ENCODE measurements at regions not wholly inside any gene's neighbourhood (a gene's known extent, or its start where the extent isn't known, plus 50 kb on each side); places are given as distances from the start of the nearest gene placed in this dataset.

DNA sequence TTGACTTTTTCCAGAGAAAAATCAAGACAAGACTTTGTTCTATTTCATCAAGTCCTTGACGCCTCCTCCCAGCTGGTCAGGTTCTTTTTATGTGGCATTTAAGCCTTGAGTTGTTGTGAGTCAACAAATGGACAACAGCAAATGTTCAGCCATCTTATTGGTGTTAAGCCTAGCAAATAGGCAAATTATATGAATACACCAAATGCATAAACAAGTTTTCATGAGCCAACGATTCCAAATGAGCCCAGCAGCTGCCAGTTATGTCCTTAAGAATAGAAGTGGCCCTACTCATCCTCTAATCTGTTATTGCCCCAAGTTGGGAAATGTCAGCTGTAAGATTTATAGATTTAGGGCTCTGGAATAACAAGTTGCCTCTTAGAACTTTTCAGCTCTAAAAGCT is 312.0 kb downstream of the SOX4 start:
- no peak for DNase-seq (ENCODE audit: low spot score)
- no peak overlapping the region for H3K4me3 Mint-ChIP-seq
- H3K27me3 Mint-ChIP-seq (ENCODE audit: insufficient read depth) = peaks cover 13% of the 10 kb centered on the region
- intact Hi-C loops (cut with micrococcal nuclease) = no loop called here
- no peaks in the 10 kb centered on the region for H3K9me3 Mint-ChIP-seq
- H3K4me1 Mint-ChIP-seq (ENCODE audit: low read depth) = no peaks in the 10 kb centered on the region
- H3K27ac Mint-ChIP-seq = no peak overlapping the region
- H3K36me3 Mint-ChIP-seq (ENCODE audit: low read depth) = no peaks in the 10 kb centered on the region

DNA sequence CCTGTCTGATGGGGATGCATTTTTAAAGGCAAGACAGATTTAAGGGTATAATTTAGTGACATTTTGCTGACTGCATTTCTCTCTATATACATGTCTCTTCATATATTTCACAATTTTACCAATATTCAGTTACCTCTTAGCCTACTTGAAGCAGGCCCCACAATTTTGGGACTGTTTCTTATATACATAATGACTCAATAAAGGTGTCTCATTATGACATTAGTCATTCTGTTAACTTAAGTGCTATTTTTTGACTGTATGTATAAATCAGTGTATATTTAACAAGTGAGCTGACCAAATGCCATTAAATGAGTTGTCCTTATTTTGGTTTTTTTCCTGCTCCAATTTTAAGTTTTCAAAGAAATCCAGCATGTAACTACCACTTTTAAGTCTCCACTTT is 313.3 kb downstream of the SOX4 start:
- H3K36me3 Mint-ChIP-seq (ENCODE audit: low read depth) = no peaks in the 10 kb centered on the region

GRCh38 chr6:21907291-21907690 is 313.7 kb downstream of the SOX4 start:
- H3K27ac Mint-ChIP-seq = no peak overlapping the region

More for the DNA sequence above, 313.3 kb downstream of the SOX4 start:
- Mint-ChIP-seq H3K27ac (no peak overlapping the region), H3K27me3 (ENCODE audit: insufficient read depth) (peaks cover 15% of the 10 kb centered on the region), H3K9me3 (no peaks in the 10 kb centered on the region), H3K4me3 (no peak overlapping the region), H3K4me1 (ENCODE audit: low read depth) (no peaks in the 10 kb centered on the region)
- intact Hi-C loops (cut with micrococcal nuclease) = no loop called here
- DNase-seq (ENCODE audit: low spot score) = no peak

DNA sequence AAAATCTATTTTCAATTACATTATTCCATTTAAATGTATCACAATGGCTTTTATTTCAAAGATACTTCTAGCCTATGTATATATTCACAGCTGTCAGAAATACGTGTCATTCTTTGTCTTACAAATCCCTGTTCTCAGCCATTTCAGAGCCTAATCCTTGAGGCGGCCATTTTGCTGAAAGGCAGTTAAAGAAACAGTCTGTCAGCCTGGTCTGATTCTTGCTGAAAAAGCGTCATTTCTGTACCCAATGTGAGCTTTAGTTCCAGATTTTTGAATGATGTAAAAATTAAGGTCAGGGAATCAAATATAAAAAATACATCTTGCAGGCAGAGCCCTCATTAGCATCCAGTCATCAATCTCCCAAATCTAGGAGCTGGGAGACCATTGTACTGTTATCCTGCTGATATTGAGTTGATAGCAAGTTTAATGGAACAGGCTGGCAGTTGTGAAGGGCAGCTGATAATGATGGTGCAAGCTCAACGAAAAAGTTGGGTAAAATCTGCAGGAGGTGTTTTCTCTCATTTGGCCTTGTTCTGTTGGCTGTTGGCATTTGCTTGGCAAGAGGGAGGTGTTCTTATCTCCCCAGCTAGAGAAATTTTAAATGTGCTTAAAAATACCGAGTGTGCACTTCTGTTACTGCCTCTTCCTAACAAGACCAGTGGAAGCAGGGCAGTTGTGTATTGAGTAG is 314.8 kb downstream of the SOX4 start:
- Mint-ChIP-seq H3K27ac (no peak overlapping the region), H3K9me3 (no peaks in the 10 kb centered on the region), H3K4me3 (no peak overlapping the region), H3K4me1 (ENCODE audit: low read depth) (peaks cover 2% of the 10 kb centered on the region), H3K27me3 (ENCODE audit: insufficient read depth) (peaks cover 14% of the 10 kb centered on the region), H3K36me3 (ENCODE audit: low read depth) (no peaks in the 10 kb centered on the region)
- intact Hi-C loops (cut with micrococcal nuclease) = no loop called here
- DNase-seq (ENCODE audit: low spot score) = no peak

More at GRCh38 chr6:21907291-21907690, 313.7 kb downstream of the SOX4 start:
- intact Hi-C loops (cut with micrococcal nuclease) = no loop called here
- H3K4me3 Mint-ChIP-seq = no peak overlapping the region
- no peak for DNase-seq (ENCODE audit: low spot score)
- H3K27me3 Mint-ChIP-seq (ENCODE audit: insufficient read depth) = peaks cover 15% of the 10 kb centered on the region
- no peaks in the 10 kb centered on the region for H3K9me3 Mint-ChIP-seq
- no peaks in the 10 kb centered on the region for H3K4me1 Mint-ChIP-seq (ENCODE audit: low read depth)
- no peaks in the 10 kb centered on the region for H3K36me3 Mint-ChIP-seq (ENCODE audit: low read depth)

GRCh38 chr6:21909321-21909720 is 315.8 kb downstream of the SOX4 start:
- Mint-ChIP-seq H3K4me3 (no peak overlapping the region), H3K4me1 (ENCODE audit: low read depth) (peaks cover 12% of the 10 kb centered on the region), H3K36me3 (ENCODE audit: low read depth) (no peaks in the 10 kb centered on the region), H3K9me3 (no peaks in the 10 kb centered on the region), H3K27me3 (ENCODE audit: insufficient read depth) (peaks cover 13% of the 10 kb centered on the region), H3K27ac (no peak overlapping the region)
- no peak for DNase-seq (ENCODE audit: low spot score)
- intact Hi-C loops (cut with micrococcal nuclease) = no loop called here

DNA sequence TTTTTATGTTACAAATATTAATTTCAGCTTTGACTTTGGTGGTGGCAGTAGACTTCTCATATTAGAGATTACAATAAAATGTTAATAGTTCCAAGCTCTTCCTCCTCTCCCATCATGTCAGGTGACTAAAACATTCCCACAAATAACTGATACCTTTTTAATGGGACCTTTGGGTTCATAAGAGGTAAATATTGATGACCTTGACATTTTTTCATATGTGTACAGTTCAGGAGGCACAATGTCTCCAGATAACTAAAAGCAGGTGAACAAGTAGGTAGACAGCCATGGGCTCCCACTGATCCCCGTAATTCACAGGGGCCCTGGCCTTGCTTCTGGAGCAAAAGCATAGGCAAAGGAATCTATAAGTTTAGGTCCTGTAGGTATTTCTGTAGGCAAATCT is 317.7 kb downstream of the SOX4 start:
- no peak for DNase-seq (ENCODE audit: low spot score)
- H3K9me3 Mint-ChIP-seq = no peaks in the 10 kb centered on the region
- H3K4me1 Mint-ChIP-seq (ENCODE audit: low read depth) = peaks cover 27% of the 10 kb centered on the region
- no peak overlapping the region for H3K4me3 Mint-ChIP-seq
- H3K27me3 Mint-ChIP-seq (ENCODE audit: insufficient read depth) = peaks cover 13% of the 10 kb centered on the region
- H3K36me3 Mint-ChIP-seq (ENCODE audit: low read depth) = no peaks in the 10 kb centered on the region
- no peak overlapping the region for H3K27ac Mint-ChIP-seq
- intact Hi-C loops (cut with micrococcal nuclease) = no loop called here

- H3K9me3 Mint-ChIP-seq = no peaks in the 10 kb centered on the region
- H3K27ac Mint-ChIP-seq = no peak overlapping the region
- H3K36me3 Mint-ChIP-seq (ENCODE audit: low read depth) = no peaks in the 10 kb centered on the region
- H3K27me3 Mint-ChIP-seq (ENCODE audit: insufficient read depth) = peaks cover 10% of the 10 kb centered on the region
- H3K4me3 Mint-ChIP-seq = no peak overlapping the region
- DNase-seq (ENCODE audit: low spot score) = no peak
- intact Hi-C loops (cut with micrococcal nuclease) = no loop called here
- H3K4me1 Mint-ChIP-seq (ENCODE audit: low read depth) = peaks cover 27% of the 10 kb centered on the region
These were observed 318.7 kb downstream of the SOX4 start for GRCh38 chr6:21912151-21912832.

DNA sequence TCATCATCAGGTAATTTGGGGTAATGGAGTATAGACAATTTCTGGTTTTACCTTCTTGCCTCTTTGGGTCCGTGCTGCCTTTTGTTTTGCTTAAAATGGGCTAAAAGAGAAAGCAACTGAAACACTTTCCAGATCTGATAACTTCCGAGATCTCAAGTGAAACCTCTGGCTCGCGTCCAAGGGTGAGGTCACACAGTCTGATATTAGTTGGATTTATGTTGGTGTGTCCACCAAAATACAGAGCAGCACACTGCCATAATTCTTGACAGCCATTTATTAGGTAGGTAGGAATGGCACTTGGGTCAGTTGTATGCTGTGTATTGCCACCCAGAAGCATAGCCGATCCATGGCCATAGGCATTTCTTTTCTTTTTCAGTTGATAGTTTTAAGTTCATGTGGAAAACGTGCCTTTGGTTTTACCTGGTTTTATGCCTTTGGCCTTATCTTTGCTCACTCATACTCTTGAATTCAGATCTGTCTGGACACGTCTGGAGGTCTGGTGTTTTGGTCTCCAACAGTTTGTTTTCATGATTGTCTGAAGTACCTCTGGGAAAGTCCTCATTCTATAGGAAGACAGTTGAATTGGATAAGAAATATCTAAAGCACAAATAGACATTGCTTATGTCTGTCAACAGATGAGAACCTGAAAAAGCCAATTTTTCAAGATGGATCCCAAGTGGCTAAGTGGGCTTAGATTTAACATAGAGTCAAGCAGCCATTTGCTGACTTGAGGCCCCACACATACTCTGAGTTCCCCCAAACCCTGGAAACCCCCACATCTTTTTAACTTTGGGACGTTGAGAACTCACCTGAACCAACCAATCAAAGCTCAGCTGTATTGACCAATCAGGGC is 320.8 kb downstream of the SOX4 start:
- peak overlapping the region; percentile 39 for H3K4me3 Mint-ChIP-seq
- no peak overlapping the region for H3K27ac Mint-ChIP-seq
- intact Hi-C loops (cut with micrococcal nuclease) = no loop called here

DNA sequence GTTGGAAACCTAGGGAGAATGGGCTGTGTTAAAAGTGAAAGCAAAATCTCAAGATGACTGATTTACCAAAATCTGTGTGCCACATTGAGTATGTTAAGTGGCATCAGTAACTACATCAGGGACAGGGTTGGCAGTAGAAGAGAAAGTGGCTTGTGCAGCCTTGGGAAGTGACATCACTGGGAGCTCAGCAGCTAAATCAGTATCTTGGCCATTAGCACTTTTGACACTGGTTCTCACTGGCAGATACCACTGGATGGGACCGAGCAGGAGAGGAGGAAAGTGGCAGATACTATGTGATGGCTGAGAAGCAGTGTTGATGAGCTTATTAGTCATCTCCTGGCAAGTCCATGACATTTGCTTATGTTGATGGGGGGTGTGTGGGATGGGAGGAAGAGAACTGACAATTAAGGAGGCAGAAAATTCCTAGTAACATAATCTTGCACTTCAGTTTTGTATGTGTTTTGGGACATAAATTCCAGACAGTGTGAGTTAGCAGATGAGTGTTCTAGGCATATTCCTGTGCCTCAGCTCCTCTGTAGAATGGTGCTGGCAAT is 322.2 kb downstream of the SOX4 start:
- DNase-seq (ENCODE audit: low spot score) = no peak
- no peak overlapping the region for H3K27ac Mint-ChIP-seq
- H3K4me3 Mint-ChIP-seq = no peak overlapping the region
- H3K27me3 Mint-ChIP-seq (ENCODE audit: insufficient read depth) = peaks cover 2% of the 10 kb centered on the region
- no peaks in the 10 kb centered on the region for H3K36me3 Mint-ChIP-seq (ENCODE audit: low read depth)
- intact Hi-C loops (cut with micrococcal nuclease) = no loop called here
- no peaks in the 10 kb centered on the region for H3K9me3 Mint-ChIP-seq
- H3K4me1 Mint-ChIP-seq (ENCODE audit: low read depth) = peaks cover 27% of the 10 kb centered on the region

More for the DNA sequence above, 320.8 kb downstream of the SOX4 start:
- Mint-ChIP-seq H3K9me3 (no peaks in the 10 kb centered on the region), H3K27me3 (ENCODE audit: insufficient read depth) (peaks cover 5% of the 10 kb centered on the region), H3K36me3 (ENCODE audit: low read depth) (no peaks in the 10 kb centered on the region), H3K4me1 (ENCODE audit: low read depth) (peaks cover 27% of the 10 kb centered on the region)
- peak; percentile 8 for DNase-seq (ENCODE audit: low spot score)

DNA sequence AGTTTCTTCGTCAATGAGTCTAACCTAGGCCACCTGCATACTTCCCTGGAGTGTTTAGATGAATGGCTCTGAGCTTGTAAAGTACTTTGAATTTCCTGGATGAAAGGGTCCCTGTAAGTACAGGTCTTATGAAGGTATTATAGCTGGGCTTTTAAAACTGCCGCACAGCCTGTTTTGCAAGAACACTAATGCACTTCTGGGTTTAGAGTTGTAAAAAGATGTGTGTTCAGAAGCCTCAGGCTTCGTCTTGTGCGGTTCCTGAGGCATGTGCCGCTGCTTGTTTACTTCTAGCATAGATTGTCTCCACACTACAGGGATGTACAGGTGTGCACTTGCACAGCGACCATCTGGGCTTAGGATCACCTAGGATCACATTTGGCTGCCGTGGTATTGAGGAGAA is 324.5 kb downstream of the SOX4 start:
- Mint-ChIP-seq H3K27ac (no peak overlapping the region), H3K4me3 (no peak overlapping the region), H3K9me3 (no peaks in the 10 kb centered on the region), H3K27me3 (ENCODE audit: insufficient read depth) (no peaks in the 10 kb centered on the region), H3K4me1 (ENCODE audit: low read depth) (peaks cover 27% of the 10 kb centered on the region), H3K36me3 (ENCODE audit: low read depth) (no peaks in the 10 kb centered on the region)
- intact Hi-C loops (cut with micrococcal nuclease) = no loop called here
- DNase-seq (ENCODE audit: low spot score) = no peak

DNA sequence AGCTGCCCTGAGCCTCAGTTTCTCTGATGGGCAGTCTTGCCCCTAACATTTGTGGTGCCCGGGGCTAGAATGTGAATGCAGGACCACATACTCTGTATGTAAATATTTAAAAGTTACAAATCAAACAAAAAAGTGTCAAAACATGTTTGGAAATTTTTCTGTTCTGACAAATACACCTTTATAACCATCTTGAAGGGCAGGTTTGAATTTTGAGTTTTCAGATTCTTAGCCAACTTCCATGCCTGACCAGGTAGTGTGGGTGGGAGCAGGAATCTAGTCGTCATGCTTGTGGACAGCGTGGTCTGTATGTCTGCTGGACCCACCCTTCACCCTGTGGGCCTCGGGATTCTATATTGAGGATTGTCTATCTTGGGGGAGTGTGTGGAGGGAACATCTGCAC is 325.1 kb downstream of the SOX4 start:
- DNase-seq (ENCODE audit: low spot score) = no peak
- H3K27me3 Mint-ChIP-seq (ENCODE audit: insufficient read depth) = no peaks in the 10 kb centered on the region
- peaks cover 21% of the 10 kb centered on the region for H3K4me1 Mint-ChIP-seq (ENCODE audit: low read depth)
- no peaks in the 10 kb centered on the region for H3K9me3 Mint-ChIP-seq
- H3K4me3 Mint-ChIP-seq = no peak overlapping the region
- intact Hi-C loops (cut with micrococcal nuclease) = no loop called here
- no peaks in the 10 kb centered on the region for H3K36me3 Mint-ChIP-seq (ENCODE audit: low read depth)
- H3K27ac Mint-ChIP-seq = no peak overlapping the region

- Mint-ChIP-seq H3K27ac (no peak overlapping the region), H3K27me3 (ENCODE audit: insufficient read depth) (no peaks in the 10 kb centered on the region), H3K4me3 (no peak overlapping the region), H3K4me1 (ENCODE audit: low read depth) (peaks cover 22% of the 10 kb centered on the region), H3K9me3 (peaks cover 4% of the 10 kb centered on the region), H3K36me3 (ENCODE audit: low read depth) (peaks cover 2% of the 10 kb centered on the region)
- DNase-seq (ENCODE audit: low spot score) = no peak
- intact Hi-C loops (cut with micrococcal nuclease) = no loop called here
These were observed 328.5 kb downstream of the SOX4 start for GRCh38 chr6:21922086-21922485.

DNA sequence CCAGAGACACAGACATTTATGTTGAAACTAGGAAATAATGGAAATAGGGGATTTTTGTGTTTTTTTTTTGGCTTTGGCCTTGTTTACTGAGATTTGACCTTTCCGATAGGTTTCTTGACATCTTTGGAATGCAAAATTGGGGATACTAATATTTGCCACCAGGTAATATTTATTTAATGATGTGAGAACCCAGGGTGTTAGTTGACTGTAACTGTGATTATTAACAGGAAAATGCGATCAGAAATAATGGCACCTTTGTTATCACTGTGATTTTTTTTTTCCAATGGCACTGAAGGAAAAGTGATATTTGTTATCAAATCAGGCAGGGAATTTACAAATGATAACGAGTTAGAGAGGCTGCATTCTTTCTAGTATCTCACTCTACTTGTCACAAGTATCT is 330.5 kb downstream of the SOX4 start:
- no peak for DNase-seq (ENCODE audit: low spot score)
- H3K9me3 Mint-ChIP-seq = peaks cover 4% of the 10 kb centered on the region
- intact Hi-C loops (cut with micrococcal nuclease) = no loop called here

More for the DNA sequence above, 330.5 kb downstream of the SOX4 start:
- Mint-ChIP-seq H3K27me3 (ENCODE audit: insufficient read depth) (no peaks in the 10 kb centered on the region), H3K36me3 (ENCODE audit: low read depth) (peaks cover 2% of the 10 kb centered on the region), H3K27ac (no peak overlapping the region), H3K4me3 (no peak overlapping the region), H3K4me1 (ENCODE audit: low read depth) (peaks cover 33% of the 10 kb centered on the region)
